WTC11 (cell line): ENCODE measurements at regions not wholly inside any gene's neighbourhood (a gene's known extent, or its start where the extent isn't known, plus 50 kb on each side); places are given as distances from the start of the nearest gene placed in this dataset.

Source experiments
- ATAC-seq: fragments of 200-7000 bp; cut with Tn5 transposase; 2 replicates; pipeline ENCODE4 v1.10.0; 2021; ENCODE audit warnings: mild to moderate bottlenecking, moderate library complexity
- CTCF ChIA-PET: fragments of 300-600 bp; sonication (Branson Sonifier 250); formaldehyde crosslinking; loops from one replicate; lab custom pipeline; 2021; ENCODE audit warnings: antibody characterized with exemption; lab: Charles Lee
- POLR2A ChIA-PET: fragments of 350-600 bp; sonication (Branson Sonifier 250); formaldehyde crosslinking; loops from one replicate; lab custom pipeline; 2021; ENCODE audit warnings: antibody characterized with exemption; lab: Charles Lee
- DNase-seq: peaks from one replicate; pipeline ENCODE4 v3.0.0; 2021; ENCODE audit warnings: low spot score
- H3K27ac Mint-ChIP-seq: 2 replicates; pipeline ENCODE4 v1.8.0; 2021; ENCODE audit warnings: mixed read lengths
- H3K27me3 Mint-ChIP-seq: 2 replicates; pipeline ENCODE4 v1.8.0; 2021; ENCODE audit warnings: low read depth, mild to moderate bottlenecking, moderate library complexity, mixed read lengths
- H3K36me3 Mint-ChIP-seq: 2 replicates; pipeline ENCODE4 v1.8.0; 2021; ENCODE audit warnings: mixed read lengths
- H3K4me1 Mint-ChIP-seq: 2 replicates; pipeline ENCODE4 v1.8.0; 2022; ENCODE audit warnings: mixed read lengths
- H3K4me3 Mint-ChIP-seq: 2 replicates; pipeline ENCODE4 v1.8.0; 2021; ENCODE audit warnings: mild to moderate bottlenecking, moderate library complexity, mixed read lengths
- H3K9me3 Mint-ChIP-seq: 2 replicates; pipeline ENCODE4 v1.8.0; 2021; ENCODE audit warnings: mixed read lengths
- AFF4 ChIP-seq: sonication (generic); formaldehyde crosslinking; IDR thresholded peaks from 2 replicates; pipeline ENCODE4 v1.8.1; 2023; ENCODE audit warnings: mild to moderate bottlenecking, missing genetic modification reagents, borderline replicate concordance
- ARID4B ChIP-seq: sonication (generic); formaldehyde crosslinking; IDR thresholded peaks from 2 replicates; pipeline ENCODE4 v1.8.0; 2023; ENCODE audit warnings: missing genetic modification reagents, mild to moderate bottlenecking, borderline replicate concordance
- ATF1 ChIP-seq: sonication (generic); formaldehyde crosslinking; IDR thresholded peaks from 2 replicates; pipeline ENCODE4 v1.8.1; 2023; ENCODE audit warnings: mild to moderate bottlenecking, moderate library complexity, missing genetic modification reagents
- ATF3 ChIP-seq: sonication (generic); formaldehyde crosslinking; conservative IDR thresholded peaks from 2 replicates; pipeline ENCODE4 v1.8.1; 2022; ENCODE audit warnings: mild to moderate bottlenecking, missing genetic modification reagents
- E2F5 ChIP-seq: sonication (generic); formaldehyde crosslinking; IDR thresholded peaks from 2 replicates; pipeline ENCODE4 v1.8.1; 2022; ENCODE audit warnings: mild to moderate bottlenecking, moderate library complexity, missing genetic modification reagents
- ELF4 ChIP-seq: sonication (generic); formaldehyde crosslinking; IDR thresholded peaks from 2 replicates; pipeline ENCODE4 v1.8.1; 2022; ENCODE audit warnings: low read depth, mild to moderate bottlenecking, moderate library complexity, missing genetic modification reagents
- ERG ChIP-seq: fragments of 250-450 bp; sonication (Bioruptor Pico); IDR thresholded peaks from 2 replicates; pipeline ENCODE4 v1.8.0; 2021; ENCODE audit warnings: mild to moderate bottlenecking
- FOXJ3 ChIP-seq: sonication (generic); formaldehyde crosslinking; IDR thresholded peaks from 2 replicates; pipeline ENCODE4 v1.9.0; 2021; ENCODE audit warnings: missing genetic modification reagents, mild to moderate bottlenecking, borderline replicate concordance
- HMGA2 ChIP-seq: fragments of 250-450 bp; sonication (Bioruptor Pico); IDR thresholded peaks from 2 replicates; pipeline ENCODE4 v1.4.0; 2021; ENCODE audit warnings: mild to moderate bottlenecking, moderate library complexity
- HMGXB4 ChIP-seq: sonication (generic); formaldehyde crosslinking; IDR thresholded peaks from 2 replicates; pipeline ENCODE4 v1.8.1; 2023; ENCODE audit warnings: mild to moderate bottlenecking, moderate library complexity, missing genetic modification reagents
- IRF1 ChIP-seq: sonication (generic); formaldehyde crosslinking; IDR thresholded peaks from 2 replicates; pipeline ENCODE4 v1.8.0; 2023; ENCODE audit warnings: missing genetic modification reagents
- MLX ChIP-seq: sonication (generic); formaldehyde crosslinking; IDR thresholded peaks from 2 replicates; pipeline ENCODE4 v1.8.1; 2023; ENCODE audit warnings: mild to moderate bottlenecking, missing genetic modification reagents, moderate library complexity
- NR1H2 ChIP-seq: sonication (generic); formaldehyde crosslinking; IDR thresholded peaks from 2 replicates; pipeline ENCODE4 v1.9.0; 2021; ENCODE audit warnings: mild to moderate bottlenecking, moderate library complexity, missing genetic modification reagents
- OVOL2 ChIP-seq: fragments of 250-450 bp; sonication (Bioruptor Pico); IDR thresholded peaks from 2 replicates; pipeline ENCODE4 v1.9.0; 2021; ENCODE audit warnings: mild to moderate bottlenecking, borderline replicate concordance
- RELA ChIP-seq: sonication (generic); formaldehyde crosslinking; IDR thresholded peaks from 2 replicates; pipeline ENCODE4 v1.8.1; 2022; ENCODE audit warnings: missing genetic modification reagents, mild to moderate bottlenecking, borderline replicate concordance
- SOX15 ChIP-seq: fragments of 250-450 bp; sonication (Bioruptor Pico); IDR thresholded peaks from 2 replicates; pipeline ENCODE4 v1.9.0; 2021; ENCODE audit warnings: mild to moderate bottlenecking
- ZBTB21 ChIP-seq: sonication (generic); formaldehyde crosslinking; IDR thresholded peaks from 2 replicates; pipeline ENCODE4 v1.8.1; 2023; ENCODE audit warnings: mild to moderate bottlenecking, missing genetic modification reagents, borderline replicate concordance

GRCh38 chr1:63135174-63135512, 187.2 kb upstream of the FOXD3 start:
- TF ChIP-seq ARID4B: no peak
- TF ChIP-seq AFF4 (CRISPR knock-in tag): no peak
- TF ChIP-seq OVOL2 (CRISPR knock-in tag): no peak
- no peak for TF ChIP-seq ERG (CRISPR knock-in tag)
- no peak for TF ChIP-seq NR1H2
- no peak for TF ChIP-seq HMGXB4 (CRISPR knock-in tag)
- no peak for TF ChIP-seq FOXJ3 (CRISPR knock-in tag)
- TF ChIP-seq ELF4 (CRISPR knock-in tag): no peak
- TF ChIP-seq IRF1: no peak
- TF ChIP-seq SOX15: no peak
- TF ChIP-seq RELA (CRISPR knock-in tag): no peak
- Mint-ChIP-seq H3K27ac (no peak overlapping the region), H3K4me3 (no peak overlapping the region), H3K9me3 (no peaks in the 10 kb centered on the region), H3K27me3 (peaks cover 2% of the 10 kb centered on the region; the same call in 1 of the 2 replicates), H3K4me1 (no peaks in the 10 kb centered on the region), H3K36me3 (no peaks in the 10 kb centered on the region)
- DNase-seq (no peak), ATAC-seq (no peak)
- ChIA-PET CTCF (interaction anchor here (1.1 to 5.8 kb wide), 4 partner anchors 14 to 229 kb away, joined by 3 to 31 read pairs (median 4); no protein-coding TSS in a partner anchor), POLR2A (no interaction called here)

- Mint-ChIP-seq H3K9me3 (no peaks in the 10 kb centered on the region), H3K27ac (no peak overlapping the region), H3K4me1 (no peaks in the 10 kb centered on the region), H3K36me3 (no peaks in the 10 kb centered on the region), H3K4me3 (no peak overlapping the region), H3K27me3 (peaks cover 2% of the 10 kb centered on the region; the same call in 1 of the 2 replicates)
- CTCF ChIA-PET: interaction anchor here (1.3 to 5.8 kb wide), 3 partner anchors 13 to 172 kb away, joined by 3 to 31 read pairs (median 3); no protein-coding TSS in a partner anchor
- POLR2A ChIA-PET: no interaction called here
- ATAC-seq: no peak
- no peak for DNase-seq
- TF ChIP-seq HMGA2 (CRISPR knock-in tag) (no peak), ATF1 (CRISPR knock-in tag) (no peak), E2F5 (no peak), ZBTB21 (CRISPR knock-in tag) (no peak), ATF3 (CRISPR knock-in tag) (no peak), RELA (CRISPR knock-in tag) (no peak), MLX (CRISPR knock-in tag) (no peak)
Measured at GRCh38 chr1:63135801-63136200, 186.6 kb upstream of the FOXD3 start.
